ENCODE measurements at regions not wholly inside any gene's neighbourhood (a gene's known extent, or its start where the extent isn't known, plus 50 kb on each side); places are given as distances from the start of the nearest gene placed in this dataset.

DNA sequence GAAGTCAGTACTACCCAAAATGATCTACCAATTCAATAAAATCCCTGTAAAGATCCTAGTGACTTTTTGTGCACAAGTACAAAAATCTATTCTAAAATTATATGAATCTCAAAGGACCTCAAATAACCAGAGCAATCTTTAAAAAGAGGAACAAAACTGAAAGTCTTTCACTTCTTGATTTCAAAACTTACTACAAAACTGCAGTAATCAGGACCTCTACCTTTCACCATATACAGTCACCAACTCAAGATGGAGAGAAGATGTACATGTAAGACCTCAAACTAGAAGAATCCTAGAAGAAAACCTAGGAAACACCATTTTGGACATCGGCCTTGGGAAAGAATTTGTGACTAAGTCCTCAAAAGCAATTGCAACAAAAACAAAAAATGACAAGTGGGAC lies 109.5 kb upstream of the CD93 start:
- TF ChIP-seq, protein P1, sequence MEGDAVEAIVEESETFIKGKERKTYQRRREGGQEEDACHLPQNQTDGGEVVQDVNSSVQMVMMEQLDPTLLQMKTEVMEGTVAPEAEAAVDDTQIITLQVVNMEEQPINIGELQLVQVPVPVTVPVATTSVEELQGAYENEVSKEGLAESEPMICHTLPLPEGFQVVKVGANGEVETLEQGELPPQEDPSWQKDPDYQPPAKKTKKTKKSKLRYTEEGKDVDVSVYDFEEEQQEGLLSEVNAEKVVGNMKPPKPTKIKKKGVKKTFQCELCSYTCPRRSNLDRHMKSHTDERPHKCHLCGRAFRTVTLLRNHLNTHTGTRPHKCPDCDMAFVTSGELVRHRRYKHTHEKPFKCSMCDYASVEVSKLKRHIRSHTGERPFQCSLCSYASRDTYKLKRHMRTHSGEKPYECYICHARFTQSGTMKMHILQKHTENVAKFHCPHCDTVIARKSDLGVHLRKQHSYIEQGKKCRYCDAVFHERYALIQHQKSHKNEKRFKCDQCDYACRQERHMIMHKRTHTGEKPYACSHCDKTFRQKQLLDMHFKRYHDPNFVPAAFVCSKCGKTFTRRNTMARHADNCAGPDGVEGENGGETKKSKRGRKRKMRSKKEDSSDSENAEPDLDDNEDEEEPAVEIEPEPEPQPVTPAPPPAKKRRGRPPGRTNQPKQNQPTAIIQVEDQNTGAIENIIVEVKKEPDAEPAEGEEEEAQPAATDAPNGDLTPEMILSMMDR (IDR thresholded peaks at IDR 0.05; ENCODE audit: low read depth, low read length, missing input control): no peak
- TF ChIP-seq RAD21 (IDR thresholded peaks at IDR 0.05): no peak
